Spleen (tissue), 11 donors: ENCODE measurements at regions not wholly inside any gene's neighbourhood (a gene's known extent, or its start where the extent isn't known, plus 50 kb on each side); places are given as distances from the start of the nearest gene placed in this dataset.

Source experiments
- DNase-seq: peaks from one replicate; pipeline ENCODE4 v3.0.0-alpha.2; 2020
- H3K27ac ChIP-seq, 8 donors: fragments of 200-600 bp; sonication (generic) in 7 of 8; 1 replicate in 4 of 8; 2 replicates in 4 of 8; pipeline versions ENCODE4 v1.5.0 to v1.8.0; 2016 to 2021; ENCODE audit warnings: inconsistent platforms in 4 of 8, mild to moderate bottlenecking in 4 of 8, moderate library complexity in 1 of 8
- H3K27me3 ChIP-seq, 7 donors: fragments of 200-600 bp; sonication (generic) in 6 of 7; replicated peaks in 1 of 7; 1 replicate in 4 of 7; 2 replicates in 3 of 7; pipeline versions ENCODE4 v1.5.0 to v1.8.0; 2016 to 2021; ENCODE audit warnings: inconsistent platforms in 3 of 7, mild to moderate bottlenecking in 1 of 7
- H3K36me3 ChIP-seq, 6 donors: fragments of 200-600 bp; sonication (generic) in 5 of 6; 1 replicate in 4 of 6; 2 replicates in 2 of 6; pipeline versions ENCODE4 v1.5.0 to v1.8.0; 2016 to 2021; ENCODE audit warnings: inconsistent platforms in 2 of 6
- H3K4me1 ChIP-seq, 6 donors: fragments of 200-600 bp; sonication (generic) in 5 of 6; 1 replicate in 3 of 6; 2 replicates in 3 of 6; pipeline versions ENCODE4 v1.5.0 to v1.8.0; 2016 to 2021; ENCODE audit warnings: inconsistent platforms in 3 of 6
- H3K4me3 ChIP-seq, 8 donors: fragments of 200-600 bp; sonication (generic) in 7 of 8; 1 replicate in 4 of 8; 2 replicates in 4 of 8; pipeline versions ENCODE4 v1.5.0 to v1.8.0; 2016 to 2021; ENCODE audit warnings: inconsistent platforms in 4 of 8, mild to moderate bottlenecking in 4 of 8, moderate library complexity in 2 of 8
- H3K9me3 ChIP-seq, 8 donors: fragments of 200-600 bp; sonication (generic) in 7 of 8; 1 replicate in 4 of 8; 2 replicates in 4 of 8; pipeline versions ENCODE4 v1.5.0 to v1.8.0; 2016 to 2021; ENCODE audit warnings: inconsistent platforms in 4 of 8
- CTCF ChIP-seq, 11 experiments: fragments of 200-600 bp in 7 of 11; fragments of 450-650 bp in 4 of 11; sonication (generic) in 4 of 11; IDR thresholded peaks in 8 of 11; conservative IDR thresholded peaks in 3 of 11; 1 replicate in 7 of 11; 2 replicates in 4 of 11; pipeline versions ENCODE4 v1.4.0 to v1.8.0; 2016 to 2021; ENCODE audit warnings: antibody characterized with exemption in 11 of 11, inconsistent platforms in 4 of 11, mild to moderate bottlenecking in 1 of 11
- POLR2A ChIP-seq, 3 donors: fragments of 450-650 bp; IDR thresholded peaks; one replicate each; pipeline ENCODE4 v1.5.1; 2017; ENCODE audit warnings: antibody characterized with exemption in 3 of 3, mild to moderate bottlenecking in 1 of 3
- POLR2AphosphoS5 ChIP-seq, 3 donors: sonication (generic); formaldehyde crosslinking; IDR thresholded peaks; one replicate each; pipeline ENCODE4 v1.5.1; 2017; ENCODE audit warnings: antibody characterized with exemption in 3 of 3
- WGBS, 5 donors: extraction: QIAGEN DNeasy Blood & Tissue Kit in 3 of 5; methylation state at CpG; one replicate each; pipeline versions ENCODE4 v1.1.5 to v1.1.7; 2013 to 2018; 5-methylcytosine and 5-hydroxymethylcytosine counted together
- intact Hi-C: fragments of 100-400 bp; cut with DNase I; formaldehyde crosslinking; loops from one replicate; pipeline ENCODE4 v1.15.0; 2023; ENCODE audit warnings: low total_unique reads
- donor health status: healthy with polysubstance abuse.
- donor health status: DM: no; HTN: no; CAD: no; lungs with moderate emphysema.
- donor health status: DM: no; HTN: no; CAD: no.
- donor health status: Bipolar disorder and iron deficiency.
- donor health status: healthy.
- donor health status: DM: no; HTN: no; CAD: no.
- donor health status: DM: yes; HTN: yes; CAD: no.

GRCh38 chr6:132234356-132234755 is 166.9 kb downstream of the MOXD1 start:
- no peak for TF ChIP-seq POLR2A (IDR thresholded peaks at IDR 0.05)
- intact Hi-C loops, result no loop called here
- 91 to 98% (median 94%) methylated on average over 2 of the region's 2 CpGs for WGBS, 5 donors

GRCh38 chr6:132231121-132231884 is 170.0 kb downstream of the MOXD1 start:
- Histone ChIP-seq H3K4me1 (no peaks in the 10 kb centered on the region), H3K4me3 (no peak overlapping the region), H3K36me3 (no peaks in the 10 kb centered on the region), H3K9me3 (peaks cover 0 to 5% (median 4%) of the 10 kb centered on the region in 8 donors), H3K27ac (no peak overlapping the region), H3K27me3 (no peaks in the 10 kb centered on the region)
- WGBS, 5 donors, result 84 to 92% (median 85%) methylated on average over 4 of the region's 4 CpGs
- TF ChIP-seq CTCF (IDR thresholded peaks at IDR 0.05 in 8 of 11, conservative IDR thresholded peaks at IDR 0.05 in 3 of 11) (no peak), POLR2A (IDR thresholded peaks at IDR 0.05) (no peak), POLR2AphosphoS5 (IDR thresholded peaks at IDR 0.05) (no peak)
- intact Hi-C loops, result no loop called here
- no peak for DNase-seq

More at GRCh38 chr6:132234356-132234755, 166.9 kb downstream of the MOXD1 start:
- Histone ChIP-seq H3K36me3 (no peaks in the 10 kb centered on the region), H3K9me3 (no peaks in the 10 kb centered on the region), H3K27me3 (no peaks in the 10 kb centered on the region), H3K27ac (no peak overlapping the region), H3K4me3 (no peak overlapping the region), H3K4me1 (no peaks in the 10 kb centered on the region)
- DNase-seq, result no peak

- Histone ChIP-seq H3K4me3 (no peak overlapping the region), H3K4me1 (no peaks in the 10 kb centered on the region), H3K9me3 (peaks cover 0 to 29% (median 25%) of the 10 kb centered on the region in 8 donors), H3K27me3 (no peaks in the 10 kb centered on the region), H3K36me3 (no peaks in the 10 kb centered on the region), H3K27ac (no peak overlapping the region)
- TF ChIP-seq POLR2A (IDR thresholded peaks at IDR 0.05), result no peak
- TF ChIP-seq CTCF (IDR thresholded peaks at IDR 0.05 in 8 of 11, conservative IDR thresholded peaks at IDR 0.05 in 3 of 11), result no peak
- TF ChIP-seq POLR2AphosphoS5 (IDR thresholded peaks at IDR 0.05), result no peak
- DNase-seq, result no peak
- 77 to 98% (median 89%) methylated on average over 1 of the region's 1 CpG for WGBS, 5 donors
- intact Hi-C loops, result no loop called here
Measured at GRCh38 chr6:132228894-132229293, 172.4 kb downstream of the MOXD1 start.

- Histone ChIP-seq H3K4me3 (no peak overlapping the region), H3K36me3 (no peaks in the 10 kb centered on the region), H3K27ac (no peak overlapping the region), H3K9me3 (peaks cover 0 to 32% (median 26%) of the 10 kb centered on the region in 8 donors), H3K27me3 (no peaks in the 10 kb centered on the region), H3K4me1 (no peaks in the 10 kb centered on the region)
- intact Hi-C loops, result no loop called here
- no peak for DNase-seq
- TF ChIP-seq CTCF (IDR thresholded peaks at IDR 0.05 in 8 of 11, conservative IDR thresholded peaks at IDR 0.05 in 3 of 11) (no peak), POLR2AphosphoS5 (IDR thresholded peaks at IDR 0.05) (no peak), POLR2A (IDR thresholded peaks at IDR 0.05) (no peak)
Measured at GRCh38 chr6:132227904-132228303, 173.4 kb downstream of the MOXD1 start.
